ENCODE measurements at regions not wholly inside any gene's neighbourhood (a gene's known extent, or its start where the extent isn't known, plus 50 kb on each side); places are given as distances from the start of the nearest gene placed in this dataset.
A peak's percentile ranks its signal among the peaks of the same experiment; 100 is the strongest.

DNA sequence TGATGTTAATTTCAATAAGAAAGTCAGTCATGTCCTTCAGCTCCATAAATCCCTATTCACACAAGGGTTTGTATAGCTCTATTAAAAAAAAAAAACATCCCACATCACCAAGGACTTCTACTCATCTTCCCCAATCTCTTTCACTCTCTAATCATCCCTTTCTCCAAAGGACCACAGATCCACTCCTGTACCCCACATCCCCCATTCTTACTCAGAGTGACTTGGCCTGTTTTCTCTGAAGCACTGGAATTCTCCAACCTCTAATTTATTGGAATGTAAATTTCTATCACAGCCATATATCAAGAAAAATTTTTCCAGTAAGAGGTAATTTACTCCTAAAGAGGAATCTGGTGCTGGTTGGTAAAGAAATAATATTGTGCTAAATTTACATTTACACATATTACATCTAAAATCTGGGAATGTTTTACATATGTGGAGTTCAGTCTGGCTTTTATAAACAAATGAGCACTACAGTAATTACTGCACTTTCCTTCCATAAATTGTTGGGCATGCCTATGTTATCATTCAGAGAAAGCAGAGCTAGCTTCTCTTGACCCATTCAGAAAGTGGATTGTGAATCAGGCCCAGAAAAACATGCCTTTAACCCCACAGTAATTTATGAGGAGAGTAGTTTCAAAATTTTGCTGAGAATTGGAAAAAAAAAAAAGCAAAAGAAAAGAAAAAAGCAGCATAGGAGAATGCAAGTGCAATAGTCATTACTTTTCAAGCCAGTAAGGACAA is 399.5 kb upstream of the TNC start:
- peaks cover 4% of the 10 kb centered on the region for H3K4me1 ChIP-seq (ENCODE audit: control insufficient read depth, insufficient read depth, low read length)
- no peaks in the 10 kb centered on the region for H3K36me3 ChIP-seq (ENCODE audit: control insufficient read depth, insufficient read depth, low read length)

GRCh38 chr9:115520646-115521045 is 402.7 kb upstream of the TNC start:
- Histone ChIP-seq H3K9me3 (replicated peaks; ENCODE audit: control insufficient read depth, low read depth, low read length) (no peaks in the 10 kb centered on the region), H3K27ac (ENCODE audit: low read length) (no peak overlapping the region), H3K36me3 (ENCODE audit: control insufficient read depth, insufficient read depth, low read length) (no peaks in the 10 kb centered on the region), H3K4me1 (ENCODE audit: control insufficient read depth, insufficient read depth, low read length) (peaks cover 13% of the 10 kb centered on the region), H3K4me3 (ENCODE audit: low read length) (no peak overlapping the region), H3K27me3 (ENCODE audit: control insufficient read depth, insufficient read depth, low read length) (no peaks in the 10 kb centered on the region)
- WGBS (ENCODE audit: insufficient coverage) = 39% methylated on average over 3 of the region's 3 CpGs
- DNase-seq = peak; percentile 76

More for the DNA sequence above, 399.5 kb upstream of the TNC start:
- no peak overlapping the region for H3K27ac ChIP-seq (ENCODE audit: low read length)
- H3K9me3 ChIP-seq (replicated peaks; ENCODE audit: control insufficient read depth, low read depth, low read length) = no peaks in the 10 kb centered on the region
- H3K4me3 ChIP-seq (ENCODE audit: low read length) = no peak overlapping the region
- DNase-seq = peak; percentile 14
- no peaks in the 10 kb centered on the region for H3K27me3 ChIP-seq (ENCODE audit: control insufficient read depth, insufficient read depth, low read length)

DNA sequence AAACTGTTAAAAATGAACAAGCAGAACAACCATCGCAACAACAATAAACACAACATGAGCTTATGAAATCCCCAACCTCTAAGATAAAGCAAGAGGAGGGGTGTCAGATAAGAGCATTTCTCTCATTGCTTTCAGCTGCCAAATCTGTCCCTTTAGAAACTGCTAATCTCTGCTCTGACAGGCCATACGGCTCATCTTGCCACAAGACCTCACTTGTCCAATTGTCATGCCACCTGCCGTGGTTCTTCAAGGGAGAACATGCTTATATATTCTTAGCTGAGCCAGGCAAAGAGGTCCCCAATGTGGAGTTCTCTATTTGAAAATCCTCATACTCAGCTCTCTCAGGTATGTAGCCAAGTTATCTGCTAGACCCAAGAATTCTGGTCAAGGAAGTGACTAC is 405.0 kb upstream of the TNC start:
- Histone ChIP-seq H3K4me1 (ENCODE audit: control insufficient read depth, insufficient read depth, low read length) (peaks cover 13% of the 10 kb centered on the region), H3K27ac (ENCODE audit: low read length) (peak overlapping the region; percentile 26), H3K9me3 (replicated peaks; ENCODE audit: control insufficient read depth, low read depth, low read length) (no peaks in the 10 kb centered on the region), H3K4me3 (ENCODE audit: low read length) (no peak overlapping the region), H3K36me3 (ENCODE audit: control insufficient read depth, insufficient read depth, low read length) (no peaks in the 10 kb centered on the region), H3K27me3 (ENCODE audit: control insufficient read depth, insufficient read depth, low read length) (no peaks in the 10 kb centered on the region)
- peak; percentile 64 for DNase-seq
- 78% methylated on average over 2 of the region's 3 CpGs for WGBS (ENCODE audit: insufficient coverage)

GRCh38 chr9:115524453-115525059 is 406.6 kb upstream of the TNC start:
- no peaks in the 10 kb centered on the region for H3K9me3 ChIP-seq (replicated peaks; ENCODE audit: control insufficient read depth, low read depth, low read length)
- H3K4me1 ChIP-seq (ENCODE audit: control insufficient read depth, insufficient read depth, low read length) = peaks cover 13% of the 10 kb centered on the region
- DNase-seq = peak; percentile 92
- no peaks in the 10 kb centered on the region for H3K36me3 ChIP-seq (ENCODE audit: control insufficient read depth, insufficient read depth, low read length)
- H3K4me3 ChIP-seq (ENCODE audit: low read length) = no peak overlapping the region
- WGBS (ENCODE audit: insufficient coverage) = 17% methylated on average over 1 of the region's 3 CpGs
- H3K27ac ChIP-seq (ENCODE audit: low read length) = no peak overlapping the region
- H3K27me3 ChIP-seq (ENCODE audit: control insufficient read depth, insufficient read depth, low read length) = no peaks in the 10 kb centered on the region

- H3K4me3 ChIP-seq (ENCODE audit: low read length) = no peak overlapping the region
- no peaks in the 10 kb centered on the region for H3K36me3 ChIP-seq (ENCODE audit: control insufficient read depth, insufficient read depth, low read length)
- no peaks in the 10 kb centered on the region for H3K27me3 ChIP-seq (ENCODE audit: control insufficient read depth, insufficient read depth, low read length)
- no CpG with 5 or more reads among the region's 7 CpGs for WGBS (ENCODE audit: insufficient coverage)
- peaks cover 13% of the 10 kb centered on the region for H3K4me1 ChIP-seq (ENCODE audit: control insufficient read depth, insufficient read depth, low read length)
- peak; percentile 55 for DNase-seq
- no peak overlapping the region for H3K27ac ChIP-seq (ENCODE audit: low read length)
- H3K9me3 ChIP-seq (replicated peaks; ENCODE audit: control insufficient read depth, low read depth, low read length) = no peaks in the 10 kb centered on the region
Observed at GRCh38 chr9:115525111-115526058, 407.4 kb upstream of the TNC start.

DNA sequence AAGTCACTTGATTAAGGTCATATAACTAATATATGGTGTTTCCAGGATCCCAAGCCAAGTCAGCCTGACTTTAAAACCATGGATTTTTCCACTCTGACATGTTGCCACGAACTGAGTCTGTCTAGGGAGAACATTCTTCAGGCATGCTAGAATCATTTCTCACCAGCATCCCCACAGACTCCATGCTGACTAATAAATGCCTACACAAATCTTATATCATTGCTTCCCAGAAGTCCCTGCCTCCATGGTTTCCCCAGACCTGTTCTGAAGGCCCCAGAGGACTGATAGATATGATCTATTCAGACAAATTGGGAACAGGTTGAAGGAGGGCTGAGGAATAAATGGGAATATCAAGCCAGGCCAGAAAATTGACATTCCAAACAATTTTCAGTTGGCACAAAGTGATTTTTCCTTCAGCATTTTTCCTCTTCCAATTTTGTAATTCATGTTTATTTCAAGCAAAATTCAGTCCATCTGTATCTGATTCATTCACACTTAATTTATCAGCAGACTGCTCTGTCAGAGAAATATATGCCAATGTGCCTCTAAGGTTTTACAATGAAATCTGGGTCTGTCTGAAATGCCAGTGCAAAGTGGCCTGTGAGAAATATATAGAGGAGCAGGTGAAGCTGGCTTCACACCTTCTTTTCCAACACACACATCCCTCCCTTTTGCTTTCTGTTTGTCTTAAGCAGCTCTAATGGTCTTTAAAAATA is 413.6 kb upstream of the TNC start:
- no peaks in the 10 kb centered on the region for H3K27me3 ChIP-seq (ENCODE audit: control insufficient read depth, insufficient read depth, low read length)
- no peak overlapping the region for H3K4me3 ChIP-seq (ENCODE audit: low read length)
- no peak overlapping the region for H3K27ac ChIP-seq (ENCODE audit: low read length)
- DNase-seq = peak; percentile 92
- H3K9me3 ChIP-seq (replicated peaks; ENCODE audit: control insufficient read depth, low read depth, low read length) = no peaks in the 10 kb centered on the region
- no peaks in the 10 kb centered on the region for H3K36me3 ChIP-seq (ENCODE audit: control insufficient read depth, insufficient read depth, low read length)
- H3K4me1 ChIP-seq (ENCODE audit: control insufficient read depth, insufficient read depth, low read length) = no peaks in the 10 kb centered on the region
- WGBS (ENCODE audit: insufficient coverage) = no CpG with 5 or more reads among the region's 1 CpG

DNA sequence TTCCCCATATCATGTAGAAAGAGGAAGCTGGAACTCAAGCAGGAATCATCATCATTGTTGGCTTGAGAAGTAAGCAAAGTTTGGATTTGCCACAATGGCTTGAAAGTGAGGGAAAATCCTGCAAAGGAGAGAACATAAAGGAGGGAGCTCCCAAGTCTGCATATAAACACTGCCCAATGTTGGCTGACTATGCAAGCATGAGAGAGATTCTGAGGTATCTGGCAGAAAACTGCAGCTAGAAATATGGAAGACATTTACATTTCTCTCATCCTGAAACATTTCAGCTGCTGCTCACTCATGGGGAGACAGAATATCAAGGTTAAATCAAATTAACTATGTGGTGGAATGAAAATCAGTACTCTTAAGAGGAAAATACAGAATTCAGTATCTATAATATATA is 415.6 kb upstream of the TNC start:
- Histone ChIP-seq H3K4me3 (ENCODE audit: low read length) (no peak overlapping the region), H3K9me3 (replicated peaks; ENCODE audit: control insufficient read depth, low read depth, low read length) (no peaks in the 10 kb centered on the region), H3K4me1 (ENCODE audit: control insufficient read depth, insufficient read depth, low read length) (no peaks in the 10 kb centered on the region), H3K27ac (ENCODE audit: low read length) (no peak overlapping the region), H3K36me3 (ENCODE audit: control insufficient read depth, insufficient read depth, low read length) (no peaks in the 10 kb centered on the region), H3K27me3 (ENCODE audit: control insufficient read depth, insufficient read depth, low read length) (no peaks in the 10 kb centered on the region)
- peak; percentile 81 for DNase-seq

GRCh38 chr9:115540091-115540490 is 422.1 kb upstream of the TNC start:
- peak; percentile 34 for DNase-seq
- H3K4me1 ChIP-seq (ENCODE audit: control insufficient read depth, insufficient read depth, low read length) = no peaks in the 10 kb centered on the region
- WGBS (ENCODE audit: insufficient coverage) = no CpG with 5 or more reads among the region's 2 CpGs
- H3K36me3 ChIP-seq (ENCODE audit: control insufficient read depth, insufficient read depth, low read length) = no peaks in the 10 kb centered on the region
- H3K27ac ChIP-seq (ENCODE audit: low read length) = no peak overlapping the region
- no peaks in the 10 kb centered on the region for H3K27me3 ChIP-seq (ENCODE audit: control insufficient read depth, insufficient read depth, low read length)
- no peaks in the 10 kb centered on the region for H3K9me3 ChIP-seq (replicated peaks; ENCODE audit: control insufficient read depth, low read depth, low read length)
- H3K4me3 ChIP-seq (ENCODE audit: low read length) = no peak overlapping the region

GRCh38 chr9:115543511-115543910 is 425.6 kb upstream of the TNC start:
- H3K9me3 ChIP-seq (replicated peaks; ENCODE audit: control insufficient read depth, low read depth, low read length) = no peaks in the 10 kb centered on the region
- no peak for DNase-seq
- H3K4me1 ChIP-seq (ENCODE audit: control insufficient read depth, insufficient read depth, low read length) = no peaks in the 10 kb centered on the region
- no peak overlapping the region for H3K4me3 ChIP-seq (ENCODE audit: low read length)
- H3K36me3 ChIP-seq (ENCODE audit: control insufficient read depth, insufficient read depth, low read length) = no peaks in the 10 kb centered on the region
- WGBS (ENCODE audit: insufficient coverage) = 100% methylated on average over 1 of the region's 1 CpG
- no peak overlapping the region for H3K27ac ChIP-seq (ENCODE audit: low read length)
- H3K27me3 ChIP-seq (ENCODE audit: control insufficient read depth, insufficient read depth, low read length) = no peaks in the 10 kb centered on the region

Measured in muscle of leg (tissue), 3 donors.